HCT116 (cell line): ENCODE measurements at regions not wholly inside any gene's neighbourhood (a gene's known extent, or its start where the extent isn't known, plus 50 kb on each side); places are given as distances from the start of the nearest gene placed in this dataset.

Experiments used
- ATAC-seq: fragments of 200-7000 bp; cut with Tn5 transposase; 2 replicates; pipeline ENCODE4 v1.9.1; 2020; ENCODE audit warnings: mild to moderate bottlenecking, moderate library complexity
- BruUV-seq: library from RNA; stranded (reverse); fragments of 400-500 nt; replicated peaks from 2 replicates; lab custom pipeline; 2021; lab: Mats Ljungman, UMichigan
- CTCF ChIA-PET: fragments of 300-600 bp; sonication (Branson Sonifier 250); formaldehyde crosslinking; loops from one replicate; lab custom pipeline; 2021; ENCODE audit warnings: antibody characterized with exemption; lab: Charles Lee
- POLR2A ChIA-PET: fragments of 300-600, 350-600 bp; sonication (Branson Sonifier 250); formaldehyde crosslinking; loops from one replicate; lab custom pipeline; 2021; ENCODE audit warnings: antibody characterized with exemption; lab: Charles Lee
- RAD21 ChIA-PET, 2 experiments: fragments of 300-600 bp; sonication (Branson Sonifier 250); formaldehyde crosslinking; loops; one replicate each; lab custom pipeline; 2023; ENCODE audit warnings: low total read pairs in 2 of 2; ENCODE audit not compliant: uncharacterized antibody in 2 of 2, unreplicated experiment in 2 of 2, low non-redundant PET in 1 of 2; lab: Charles Lee
- DNase-seq: peaks from one replicate; pipeline ENCODE4 v3.0.0-alpha.2; 2010; ENCODE audit warnings: low read depth, low spot score
- H2AFZ ChIP-seq: fragments of 200-600 bp; shearing (Covaris generic), sonication (generic); 2 replicates; pipeline ENCODE4 v1.6.1; 2017; ENCODE audit warnings: low read depth, mixed run types, mixed read lengths, antibody characterized with exemption, low read length; ENCODE audit not compliant: poor library complexity, severe bottlenecking
- H3K27ac ChIP-seq: 2 replicates; pipeline ENCODE4 v1.5.1; 2012; ENCODE audit warnings: low read depth, low read length
- H3K27me3 ChIP-seq: fragments of 200-600 bp; sonication (generic); 2 replicates; pipeline ENCODE4 v1.6.1; 2016; ENCODE audit warnings: mixed run types, low read length, mixed read lengths; ENCODE audit not compliant: insufficient read depth
- H3K36me3 ChIP-seq, 2 experiments: fragments of 200-500 bp in 1 of 2; fragments of 200-600 bp in 1 of 2; sonication (Bioruptor generic) in 1 of 2; sonication (generic) in 1 of 2; 2 replicates each; pipeline versions ENCODE4 v1.5.1 to v1.6.1; 2014 to 2016; ENCODE audit warnings: low read length in 2 of 2, inconsistent platforms in 1 of 2, mixed read lengths in 1 of 2, mixed run types in 1 of 2; ENCODE audit not compliant: insufficient read depth in 2 of 2, control insufficient read depth in 1 of 2
- H3K4me1 ChIP-seq, 2 experiments: fragments of 200-600 bp in 1 of 2; sonication (generic) in 1 of 2; 2 replicates each; pipeline versions ENCODE4 v1.5.1 to v1.6.1; 2012 to 2017; ENCODE audit warnings: low read length in 2 of 2, inconsistent platforms in 1 of 2, mild to moderate bottlenecking in 1 of 2, mixed read lengths in 1 of 2, mixed run types in 1 of 2, moderate library complexity in 1 of 2; ENCODE audit not compliant: insufficient read depth in 2 of 2, control insufficient read depth in 1 of 2
- H3K4me2 ChIP-seq: fragments of 200-600 bp; sonication (generic); 2 replicates; pipeline ENCODE4 v1.6.1; 2017; ENCODE audit warnings: mixed run types, low read length, mixed read lengths
- H3K4me3 ChIP-seq, 2 experiments: fragments of 200-600 bp in 1 of 2; sonication (generic) in 1 of 2; replicated peaks in 1 of 2; 2 replicates each; pipeline ENCODE4 v1.5.1; 2011 to 2016; ENCODE audit warnings: low read length in 2 of 2, control low read depth in 1 of 2, low read depth in 1 of 2, mild to moderate bottlenecking in 1 of 2, mixed read lengths in 1 of 2, mixed run types in 1 of 2
- H3K79me2 ChIP-seq: fragments of 200-600 bp; sonication (generic); 2 replicates; pipeline ENCODE4 v1.6.1; 2017; ENCODE audit warnings: mild to moderate bottlenecking, mixed run types, low read length, moderate library complexity, mixed read lengths; ENCODE audit not compliant: insufficient read depth
- H3K9ac ChIP-seq: fragments of 200-600 bp; sonication (generic); 2 replicates; pipeline ENCODE4 v1.6.1; 2016; ENCODE audit warnings: low read length, mixed read lengths
- H3K9me2 ChIP-seq: fragments of 200-600 bp; sonication (generic), shearing (Covaris generic); 2 replicates; pipeline ENCODE4 v1.6.1; 2017; ENCODE audit warnings: mixed run types, mild to moderate bottlenecking, moderate library complexity; ENCODE audit not compliant: insufficient read depth
- H3K9me3 ChIP-seq, 2 experiments: fragments of 200-500 bp in 1 of 2; fragments of 200-600 bp in 1 of 2; sonication (Bioruptor generic) in 1 of 2; sonication (generic) in 1 of 2; 2 replicates each; pipeline ENCODE4 v1.6.1; 2014 to 2017; ENCODE audit warnings: low read length in 2 of 2, mixed read lengths in 2 of 2, inconsistent platforms in 1 of 2, low read depth in 1 of 2, mild to moderate bottlenecking in 1 of 2, mixed run types in 1 of 2, moderate library complexity in 1 of 2; ENCODE audit not compliant: control insufficient read depth in 1 of 2, insufficient read depth in 1 of 2
- H4K20me1 ChIP-seq: fragments of 200-600 bp; sonication (generic), shearing (Covaris generic); 2 replicates; pipeline ENCODE4 v1.6.1; 2017; ENCODE audit warnings: mixed run types, mild to moderate bottlenecking, moderate library complexity; ENCODE audit not compliant: insufficient read depth
- ATF3 ChIP-seq: IDR thresholded peaks from 2 replicates; pipeline ENCODE4 v1.6.1; 2012
- CEBPB ChIP-seq: IDR thresholded peaks from 2 replicates; pipeline ENCODE4 v1.6.1; 2012; ENCODE audit warnings: low read depth
- ELF1 ChIP-seq: IDR thresholded peaks from 2 replicates; pipeline ENCODE4 v1.6.1; 2012; ENCODE audit warnings: low read depth, borderline replicate concordance
- EZH2 ChIP-seq: fragments of 200-600 bp; sonication (generic); IDR thresholded peaks from 2 replicates; pipeline ENCODE4 v1.6.1; 2017; ENCODE audit warnings: antibody characterized with exemption, mixed run types
- EZH2phosphoT487 ChIP-seq: fragments of 200-600 bp; IDR thresholded peaks from 2 replicates; pipeline ENCODE4 v1.6.1; 2018; ENCODE audit warnings: antibody characterized with exemption, borderline replicate concordance
- FOSL1 ChIP-seq: IDR thresholded peaks from 2 replicates; pipeline ENCODE4 v1.6.1; 2012; ENCODE audit warnings: low read depth
- JUND ChIP-seq: IDR thresholded peaks from 2 replicates; pipeline ENCODE4 v1.6.1; 2012
- POLR2A ChIP-seq: IDR thresholded peaks from 2 replicates; pipeline ENCODE4 v1.7.0; 2011; ENCODE audit warnings: borderline replicate concordance; ENCODE audit not compliant: insufficient read depth, insufficient read length; ENCODE audit errors: extremely low read depth
- REST ChIP-seq: IDR thresholded peaks from 2 replicates; pipeline ENCODE4 v1.6.1; 2012; ENCODE audit warnings: low read depth
- SIN3A ChIP-seq: IDR thresholded peaks from 2 replicates; pipeline ENCODE4 v1.6.1; 2012; ENCODE audit warnings: low read depth
- SP1 ChIP-seq: IDR thresholded peaks from 2 replicates; pipeline ENCODE4 v1.6.1; 2012; ENCODE audit warnings: low read depth
- SRF ChIP-seq: IDR thresholded peaks from 2 replicates; pipeline ENCODE4 v1.6.1; 2012; ENCODE audit warnings: low read depth
- YY1 ChIP-seq: IDR thresholded peaks from 2 replicates; pipeline ENCODE4 v1.6.1; 2011; ENCODE audit warnings: low read length, low read depth, moderate library complexity, mild to moderate bottlenecking; ENCODE audit not compliant: insufficient replicate concordance; ENCODE audit errors: extremely low read depth
- ZBTB33 ChIP-seq: IDR thresholded peaks from 2 replicates; pipeline ENCODE4 v1.6.1; 2011; ENCODE audit warnings: mild to moderate bottlenecking, low read length, moderate library complexity; ENCODE audit not compliant: insufficient replicate concordance; ENCODE audit errors: extremely low read depth
- ZNF274 ChIP-seq: fragments of 200-500 bp; sonication (Bioruptor generic); IDR thresholded peaks from 2 replicates; pipeline ENCODE4 v1.6.1; 2014; ENCODE audit warnings: mild to moderate bottlenecking, low read depth, low read length, inconsistent platforms
- intact Hi-C: fragments of 100-400 bp; cut with micrococcal nuclease; formaldehyde crosslinking; loops from 2 replicates; pipeline ENCODE4 v1.10.0; 2022

- ATAC-seq (no peak), DNase-seq (no peak)
- no peak overlapping the region for H3K4me2 ChIP-seq
- ChIA-PET RAD21 (no interaction called here), CTCF (no interaction called here), POLR2A (no interaction called here)
- BruUV-seq: no TSS peak
- intact Hi-C loops: no loop called here
- no peaks in the 10 kb centered on the region for H3K36me3 ChIP-seq
- H3K9me3 ChIP-seq: peaks cover 0 to 10% of the 10 kb centered on the region in 2 experiments; a peak in 2 of 4 replicates
- H2AFZ ChIP-seq: no peak overlapping the region
- no peaks in the 10 kb centered on the region for H3K9me2 ChIP-seq
- H3K9ac ChIP-seq: no peak overlapping the region
- no peaks in the 10 kb centered on the region for H3K27me3 ChIP-seq
- H3K27ac ChIP-seq: no peak overlapping the region
- H4K20me1 ChIP-seq: no peaks in the 10 kb centered on the region
- no peaks in the 10 kb centered on the region for H3K4me1 ChIP-seq
- TF ChIP-seq YY1 (no peak), ELF1 (no peak), SP1 (no peak), CEBPB (no peak), SRF (no peak), SIN3A (no peak), REST (no peak), ZBTB33 (no peak), EZH2phosphoT487 (no peak), ATF3 (no peak), ZNF274 (no peak), EZH2 (no peak), JUND (no peak), FOSL1 (no peak), POLR2A (no peak)
- H3K4me3 ChIP-seq: no peak overlapping the region
- no peaks in the 10 kb centered on the region for H3K79me2 ChIP-seq
Observed at GRCh38 chr9:80059979-80060378, 488.2 kb downstream of the TLE4 start.
